HepG2 (cell line): ENCODE measurements at regions not wholly inside any gene's neighbourhood (a gene's known extent, or its start where the extent isn't known, plus 50 kb on each side); places are given as distances from the start of the nearest gene placed in this dataset.

Source experiments
- ATAC-seq: fragments of 200-7000 bp; cut with Tn5 transposase; 3 replicates; pipeline ENCODE4 v1.9.1; 2020; ENCODE audit warnings: mild to moderate bottlenecking, moderate library complexity
- BruUV-seq: library from RNA; stranded (reverse); fragments of 400-500 nt; replicated peaks from 2 replicates; lab custom pipeline; 2021; lab: Mats Ljungman, UMichigan
- CTCF ChIA-PET: fragments of 300-600 bp; formaldehyde crosslinking; extraction: SDS; loops from one replicate; lab custom pipeline; 2021; ENCODE audit warnings: low total read pairs, inconsistent platforms, low intra/inter-chr PET ratio; lab: Yijun Ruan, JAX
- POLR2A ChIA-PET: fragments of 350-600 bp; sonication (Branson Sonifier 250); formaldehyde crosslinking; loops from one replicate; lab custom pipeline; 2020; ENCODE audit warnings: antibody characterized with exemption, inconsistent platforms; lab: Yijun Ruan, JAX
- DNase-seq: peaks from one replicate; pipeline ENCODE4 v3.0.0-alpha.2; 2015; ENCODE audit warnings: low spot score
- FAIRE-seq: peaks from 3 replicates; lab custom pipeline; 2011; peaks lifted over from hg19 to GRCh38; lab: Jason Lieb, UNC
- H2AFZ ChIP-seq: one replicate; pipeline ENCODE4 v1.6.1; 2011; ENCODE audit warnings: low read length, inconsistent platforms
- H3K27ac ChIP-seq: fragments of 300-600 bp; 3 replicates; pipeline ENCODE4 v1.8.0; 2011; ENCODE audit warnings: mixed run types, mild to moderate bottlenecking, mixed read lengths, low read length, inconsistent platforms; ENCODE audit not compliant: insufficient read depth; ENCODE audit errors: extremely low read length
- H3K27me3 ChIP-seq, 2 experiments: fragments of 200-600 bp in 1 of 2; 2 replicates in 1 of 2; 3 replicates in 1 of 2; pipeline versions ENCODE4 v1.6.0 to v1.8.0; 2011; ENCODE audit warnings: low read length in 2 of 2, mild to moderate bottlenecking in 2 of 2, moderate library complexity in 2 of 2, inconsistent platforms in 1 of 2; ENCODE audit not compliant: insufficient read depth in 2 of 2, control insufficient read depth in 1 of 2
- H3K36me3 ChIP-seq, 2 experiments: fragments of 200-600 bp in 1 of 2; replicated peaks in 1 of 2; 2 replicates in 1 of 2; 3 replicates in 1 of 2; pipeline versions ENCODE4 v1.5.1 to v1.8.0; 2011; ENCODE audit warnings: low read length in 2 of 2, inconsistent platforms in 1 of 2; ENCODE audit not compliant: insufficient read depth in 2 of 2, control insufficient read depth in 1 of 2
- H3K4me1 ChIP-seq: 2 replicates; pipeline ENCODE4 v1.5.1; 2012; ENCODE audit warnings: low read length, inconsistent platforms; ENCODE audit not compliant: insufficient read depth
- H3K4me2 ChIP-seq: 2 replicates; pipeline ENCODE4 v1.6.0; 2011; ENCODE audit warnings: low read depth, low read length, inconsistent platforms
- H3K4me3 ChIP-seq, 3 experiments: fragments of 200-600 bp in 1 of 3; sonication (generic), shearing (Covaris generic) in 1 of 3; replicated peaks in 1 of 3; 2 replicates each; pipeline ENCODE4 v1.5.1; 2011 to 2016; ENCODE audit warnings: low read length in 3 of 3, inconsistent platforms in 2 of 3, low read depth in 2 of 3, mild to moderate bottlenecking in 2 of 3, control low read depth in 1 of 3, mixed read lengths in 1 of 3; ENCODE audit not compliant: insufficient read depth in 1 of 3
- H3K79me2 ChIP-seq: one replicate; pipeline ENCODE4 v1.6.1; 2011; ENCODE audit warnings: low read length, inconsistent platforms; ENCODE audit not compliant: insufficient read depth
- H3K9ac ChIP-seq: 2 replicates; pipeline ENCODE4 v1.6.0; 2011; ENCODE audit warnings: mild to moderate bottlenecking, low read depth, low read length, inconsistent platforms; ENCODE audit not compliant: insufficient read depth
- H3K9me3 ChIP-seq: 2 replicates; pipeline ENCODE4 v1.5.1; 2012; ENCODE audit warnings: mild to moderate bottlenecking, low read length
- H4K20me1 ChIP-seq: 2 replicates; pipeline ENCODE4 v1.6.0; 2011; ENCODE audit warnings: inconsistent platforms, mild to moderate bottlenecking, low read length, moderate library complexity; ENCODE audit not compliant: insufficient read depth
- POLR2AphosphoS2 ChIP-seq: IDR thresholded peaks from 2 replicates; pipeline ENCODE4 v1.6.1; 2011; ENCODE audit warnings: low read depth, low read length, improper control_type of control experiment
- SMC3 ChIP-seq: IDR thresholded peaks from 2 replicates; pipeline ENCODE4 v1.6.1; 2011; ENCODE audit warnings: low read length, improper control_type of control experiment
- WGBS: methylation state at CpG from one replicate; pipeline ENCODE4 v1.1.6; 2017; ENCODE audit warnings: low lambda C conversion rate; 5-methylcytosine and 5-hydroxymethylcytosine counted together
- in situ Hi-C: cut with HindIII; loops from 2 replicates; pipeline ENCODE4 v1.10.0; 2017; ENCODE audit warnings: low pct_unique_long_range_greater_than_20kb; ENCODE audit not compliant: extremely low pct_ligation_motif_present
- intact Hi-C: fragments of 100-400 bp; cut with micrococcal nuclease; formaldehyde crosslinking; loops from one replicate; pipeline ENCODE4 v1.10.0; 2022; ENCODE audit not compliant: unreplicated experiment
- TF ChIP-seq, protein P1 (sequence below): sonication (generic); formaldehyde crosslinking; IDR thresholded peaks from 2 replicates; pipeline ENCODE4 v1.4.0; 2020; ENCODE audit warnings: missing genetic modification reagents
- TF ChIP-seq, protein P2 (sequence below): sonication (generic); formaldehyde crosslinking; IDR thresholded peaks from 2 replicates; pipeline ENCODE4 v1.9.0; 2021; ENCODE audit warnings: missing genetic modification reagents, mild to moderate bottlenecking, borderline replicate concordance
- TF ChIP-seq, protein P3 (sequence below): sonication (generic); formaldehyde crosslinking; IDR thresholded peaks from 2 replicates; pipeline ENCODE4 v1.5.0; 2020; ENCODE audit warnings: mild to moderate bottlenecking, missing genetic modification reagents

DNA sequence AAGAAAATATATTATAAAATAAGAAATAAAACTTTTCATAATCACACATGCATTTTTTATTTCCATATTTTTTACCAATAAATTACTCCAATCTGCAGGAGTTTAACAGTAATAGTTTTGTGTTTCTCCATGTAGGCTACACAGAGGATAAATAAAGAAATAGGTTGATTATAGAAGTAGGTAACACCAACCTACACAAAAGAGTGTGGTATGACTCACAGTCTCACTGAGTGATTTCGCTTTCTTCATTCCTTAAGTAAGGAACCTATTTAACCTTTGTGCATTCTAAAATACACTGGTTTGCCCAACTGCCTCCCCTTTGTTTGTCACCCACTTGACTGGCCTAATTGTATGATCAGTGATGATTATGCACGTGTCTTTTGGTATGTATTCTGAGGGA, 244.2 kb upstream of the RIMS1 start:
- intact Hi-C loops = no loop called here
- 0 out of 2 replicates have a peak, but pooled peaks cover 5% of the 10 kb centered on the region for H3K9me3 ChIP-seq
- in situ Hi-C loops = no loop called here
- no peak overlapping the region for H3K27ac ChIP-seq
- no peaks in the 10 kb centered on the region for H3K4me1 ChIP-seq
- no peak overlapping the region for H3K4me2 ChIP-seq
- H3K9ac ChIP-seq = no peak overlapping the region
- no peaks in the 10 kb centered on the region for H3K79me2 ChIP-seq
- 0% methylated on average over 2 of the region's 2 CpGs for WGBS
- ATAC-seq (no peak), FAIRE-seq (no peak), DNase-seq (no peak)
- BruUV-seq = no TSS peak
- TF ChIP-seq, protein P1, sequence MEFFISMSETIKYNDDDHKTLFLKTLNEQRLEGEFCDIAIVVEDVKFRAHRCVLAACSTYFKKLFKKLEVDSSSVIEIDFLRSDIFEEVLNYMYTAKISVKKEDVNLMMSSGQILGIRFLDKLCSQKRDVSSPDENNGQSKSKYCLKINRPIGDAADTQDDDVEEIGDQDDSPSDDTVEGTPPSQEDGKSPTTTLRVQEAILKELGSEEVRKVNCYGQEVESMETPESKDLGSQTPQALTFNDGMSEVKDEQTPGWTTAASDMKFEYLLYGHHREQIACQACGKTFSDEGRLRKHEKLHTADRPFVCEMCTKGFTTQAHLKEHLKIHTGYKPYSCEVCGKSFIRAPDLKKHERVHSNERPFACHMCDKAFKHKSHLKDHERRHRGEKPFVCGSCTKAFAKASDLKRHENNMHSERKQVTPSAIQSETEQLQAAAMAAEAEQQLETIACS (CRISPR knock-in tag) = no peak
- no peak for TF ChIP-seq SMC3
- TF ChIP-seq, protein P2, sequence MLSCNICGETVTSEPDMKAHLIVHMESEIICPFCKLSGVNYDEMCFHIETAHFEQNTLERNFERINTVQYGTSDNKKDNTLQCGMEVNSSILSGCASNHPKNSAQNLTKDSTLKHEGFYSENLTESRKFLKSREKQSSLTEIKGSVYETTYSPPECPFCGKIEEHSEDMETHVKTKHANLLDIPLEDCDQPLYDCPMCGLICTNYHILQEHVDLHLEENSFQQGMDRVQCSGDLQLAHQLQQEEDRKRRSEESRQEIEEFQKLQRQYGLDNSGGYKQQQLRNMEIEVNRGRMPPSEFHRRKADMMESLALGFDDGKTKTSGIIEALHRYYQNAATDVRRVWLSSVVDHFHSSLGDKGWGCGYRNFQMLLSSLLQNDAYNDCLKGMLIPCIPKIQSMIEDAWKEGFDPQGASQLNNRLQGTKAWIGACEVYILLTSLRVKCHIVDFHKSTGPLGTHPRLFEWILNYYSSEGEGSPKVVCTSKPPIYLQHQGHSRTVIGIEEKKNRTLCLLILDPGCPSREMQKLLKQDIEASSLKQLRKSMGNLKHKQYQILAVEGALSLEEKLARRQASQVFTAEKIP = no peak
- no peak for TF ChIP-seq POLR2AphosphoS2
- TF ChIP-seq, protein P3, sequence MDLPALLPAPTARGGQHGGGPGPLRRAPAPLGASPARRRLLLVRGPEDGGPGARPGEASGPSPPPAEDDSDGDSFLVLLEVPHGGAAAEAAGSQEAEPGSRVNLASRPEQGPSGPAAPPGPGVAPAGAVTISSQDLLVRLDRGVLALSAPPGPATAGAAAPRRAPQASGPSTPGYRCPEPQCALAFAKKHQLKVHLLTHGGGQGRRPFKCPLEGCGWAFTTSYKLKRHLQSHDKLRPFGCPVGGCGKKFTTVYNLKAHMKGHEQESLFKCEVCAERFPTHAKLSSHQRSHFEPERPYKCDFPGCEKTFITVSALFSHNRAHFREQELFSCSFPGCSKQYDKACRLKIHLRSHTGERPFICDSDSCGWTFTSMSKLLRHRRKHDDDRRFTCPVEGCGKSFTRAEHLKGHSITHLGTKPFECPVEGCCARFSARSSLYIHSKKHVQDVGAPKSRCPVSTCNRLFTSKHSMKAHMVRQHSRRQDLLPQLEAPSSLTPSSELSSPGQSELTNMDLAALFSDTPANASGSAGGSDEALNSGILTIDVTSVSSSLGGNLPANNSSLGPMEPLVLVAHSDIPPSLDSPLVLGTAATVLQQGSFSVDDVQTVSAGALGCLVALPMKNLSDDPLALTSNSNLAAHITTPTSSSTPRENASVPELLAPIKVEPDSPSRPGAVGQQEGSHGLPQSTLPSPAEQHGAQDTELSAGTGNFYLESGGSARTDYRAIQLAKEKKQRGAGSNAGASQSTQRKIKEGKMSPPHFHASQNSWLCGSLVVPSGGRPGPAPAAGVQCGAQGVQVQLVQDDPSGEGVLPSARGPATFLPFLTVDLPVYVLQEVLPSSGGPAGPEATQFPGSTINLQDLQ (CRISPR knock-in tag) = no peak
- POLR2A ChIA-PET = no interaction called here
- H2AFZ ChIP-seq = no peak overlapping the region
- no peaks in the 10 kb centered on the region for H4K20me1 ChIP-seq
- CTCF ChIA-PET = no interaction called here
- no peaks in the 10 kb centered on the region for H3K27me3 ChIP-seq
- no peaks in the 10 kb centered on the region for H3K36me3 ChIP-seq
- no peak overlapping the region for H3K4me3 ChIP-seq
